RCC 7860 (cell line): ENCODE measurements at regions not wholly inside any gene's neighbourhood (a gene's known extent, or its start where the extent isn't known, plus 50 kb on each side); places are given as distances from the start of the nearest gene placed in this dataset.
"Not testable (repeated sequence)": the region's sequence is repeated elsewhere in the genome, so short reads cannot be mapped to it uniquely, and the experiment has no call there.

Experiments used
- DNase-seq: peaks from one replicate; pipeline ENCODE4 v3.0.0-alpha.2; 2015; ENCODE audit warnings: low spot score
- FAIRE-seq: peaks from 2 replicates; lab custom pipeline; 2012; peaks lifted over from hg19 to GRCh38; lab: Jason Lieb, UNC

DNA sequence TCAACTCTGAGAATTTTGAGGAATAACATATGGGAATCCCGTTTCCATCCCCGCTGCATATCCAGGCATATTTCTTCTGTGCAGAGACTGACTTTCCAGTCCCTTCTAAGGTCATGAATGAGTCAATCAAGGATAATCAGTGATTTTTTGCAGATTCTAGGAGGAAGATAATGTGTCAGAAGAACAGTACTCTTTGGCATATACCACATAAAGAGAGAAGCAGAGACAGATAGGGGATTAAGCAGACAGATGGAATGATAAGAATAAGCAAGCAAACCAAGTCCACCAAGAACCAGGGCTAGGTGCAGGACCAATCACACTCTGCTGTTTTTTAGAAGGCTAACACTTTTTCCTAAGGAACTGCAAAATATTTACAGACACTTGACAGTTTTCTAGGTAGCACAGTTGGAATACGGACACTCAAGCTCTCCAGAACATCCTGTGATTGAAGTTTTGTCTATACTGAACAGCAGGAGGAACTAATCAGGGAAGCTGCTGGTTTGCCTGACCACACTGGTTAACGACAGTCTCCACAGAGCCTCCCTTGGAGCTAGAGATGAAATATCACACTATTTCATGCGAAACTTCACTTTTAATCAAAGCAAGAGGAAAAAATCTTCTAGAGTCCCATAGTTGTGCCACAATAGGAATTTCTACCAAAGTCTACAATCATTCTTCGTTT lies 450.0 kb upstream of the KCNMB2 start:
- DNase-seq (no peak), FAIRE-seq (no peak)

DNA sequence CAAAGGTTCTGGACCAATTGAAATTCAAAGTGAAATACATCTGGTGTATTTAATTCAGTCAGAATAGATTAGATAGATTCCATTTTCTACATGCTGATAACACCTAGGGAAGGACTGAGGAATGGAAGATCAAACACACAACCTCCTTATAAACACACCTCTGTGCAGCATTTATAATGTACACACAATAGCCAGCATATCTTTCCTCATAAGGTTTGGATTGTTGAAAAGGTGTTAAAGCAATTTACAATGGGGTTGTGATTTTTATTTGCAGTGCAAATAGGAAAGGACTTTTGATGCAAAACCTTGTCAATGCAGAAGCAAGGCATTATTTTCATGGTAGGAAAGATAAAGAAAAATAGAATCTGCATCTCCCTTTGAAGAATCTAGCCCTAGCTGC lies 448.9 kb upstream of the KCNMB2 start:
- DNase-seq, result no peak

GRCh38 chr3:178088963-178089362 lies 447.3 kb upstream of the KCNMB2 start:
- no peak for FAIRE-seq
- DNase-seq, result no peak

More for the DNA sequence above, 448.9 kb upstream of the KCNMB2 start:
- FAIRE-seq, result no peak

- no peak for FAIRE-seq
Observed at GRCh38 chr3:178090899-178091298, 445.3 kb upstream of the KCNMB2 start.

GRCh38 chr3:178095522-178095921 lies 440.7 kb upstream of the KCNMB2 start:
- FAIRE-seq, result no peak

More at GRCh38 chr3:178090899-178091298, 445.3 kb upstream of the KCNMB2 start:
- DNase-seq, result no peak

GRCh38 chr3:178096955-178097354 lies 439.3 kb upstream of the KCNMB2 start:
- FAIRE-seq, result no peak

More at GRCh38 chr3:178095522-178095921, 440.7 kb upstream of the KCNMB2 start:
- no peak for DNase-seq

GRCh38 chr3:178097576-178097975 lies 438.7 kb upstream of the KCNMB2 start:
- DNase-seq (no peak), FAIRE-seq (no peak)

More at GRCh38 chr3:178096955-178097354, 439.3 kb upstream of the KCNMB2 start:
- no peak for DNase-seq

DNA sequence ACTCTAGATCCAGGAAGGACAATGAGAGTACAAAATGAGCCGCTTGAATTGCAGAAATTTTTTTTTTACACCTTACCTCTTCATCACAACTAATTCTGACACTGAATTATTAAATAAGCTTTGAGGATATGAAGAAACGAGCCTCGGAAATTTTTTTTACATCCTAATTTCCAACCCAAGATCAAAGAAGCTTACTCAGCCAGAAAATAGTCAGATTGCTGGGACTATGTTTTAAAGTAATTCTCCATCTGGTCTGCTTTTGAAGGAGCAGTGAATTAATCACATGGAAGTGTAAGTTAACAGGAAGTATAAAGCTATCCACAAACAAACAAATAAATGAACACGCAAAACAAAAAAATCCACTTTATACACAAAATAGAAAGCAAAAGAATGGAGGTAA lies 437.0 kb upstream of the KCNMB2 start:
- FAIRE-seq (no peak), DNase-seq (no peak)

- DNase-seq, result no peak
- no peak for FAIRE-seq
Observed at GRCh38 chr3:178099862-178100261, 436.4 kb upstream of the KCNMB2 start.

DNA sequence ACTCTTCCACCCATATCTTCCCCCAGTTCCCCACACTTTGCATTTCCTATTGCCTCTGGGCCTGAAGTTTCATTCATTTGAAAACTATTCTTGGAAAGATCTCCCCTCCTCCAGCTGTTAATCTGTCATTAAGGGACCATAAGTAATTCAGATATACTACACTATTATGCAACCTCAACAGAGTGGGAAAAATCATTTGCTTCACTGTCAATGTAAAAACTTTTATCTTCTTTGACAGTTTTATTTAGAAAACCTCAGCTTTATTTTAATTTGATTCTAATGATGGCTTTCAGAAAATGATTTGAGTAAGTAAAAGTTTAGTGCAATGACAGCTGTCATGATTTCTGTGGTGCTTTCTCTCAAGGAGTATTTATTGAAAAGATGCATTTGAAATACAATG lies 435.3 kb upstream of the KCNMB2 start:
- no peak for FAIRE-seq
- DNase-seq, result no peak

- FAIRE-seq (no peak), DNase-seq (no peak)
Observed at GRCh38 chr3:178103140-178103539, 433.1 kb upstream of the KCNMB2 start.

GRCh38 chr3:178107804-178108203 lies 428.4 kb upstream of the KCNMB2 start:
- FAIRE-seq (no peak), DNase-seq (no peak)

DNA sequence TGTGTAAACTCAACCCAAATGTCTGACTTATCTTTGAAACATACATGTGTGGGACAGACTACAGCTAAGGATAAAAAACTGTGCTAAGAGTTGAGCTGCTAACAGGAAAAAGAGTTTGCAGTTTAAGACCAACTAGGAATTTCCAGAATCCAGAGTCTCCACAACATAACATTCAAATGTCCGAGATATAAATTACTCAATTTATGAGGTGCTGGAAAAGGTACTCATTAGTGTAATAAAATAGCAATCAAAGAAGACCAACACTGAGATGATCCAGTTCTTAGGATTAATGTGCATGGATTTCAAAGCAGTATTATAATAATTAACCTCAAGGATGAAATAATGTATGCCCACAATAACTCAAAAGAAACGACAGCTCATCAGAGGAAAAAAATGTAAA lies 426.5 kb upstream of the KCNMB2 start:
- FAIRE-seq (no peak), DNase-seq (no peak)

- FAIRE-seq (no peak), DNase-seq (no peak)
Observed at GRCh38 chr3:178112134-178112533, 424.1 kb upstream of the KCNMB2 start.

DNA sequence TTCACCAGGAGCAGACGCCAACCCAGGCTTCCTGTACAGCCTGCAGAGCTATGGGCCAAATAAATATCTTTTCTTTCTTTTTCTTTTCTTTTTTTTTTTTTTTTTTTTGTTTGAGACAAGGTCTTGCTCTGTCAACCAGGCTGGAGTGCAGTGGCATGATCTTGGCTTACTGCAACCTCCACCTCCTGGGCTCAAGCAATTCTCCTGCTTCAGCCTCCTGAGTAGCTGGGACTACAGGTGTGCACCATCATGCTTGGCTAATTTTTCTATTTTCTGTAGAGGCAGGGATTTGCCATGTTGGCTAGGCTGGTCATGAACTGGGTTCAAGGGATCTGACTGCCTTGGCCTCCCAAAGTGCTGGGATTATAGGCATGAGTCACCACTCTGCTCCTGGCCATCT lies 423.7 kb upstream of the KCNMB2 start:
- not testable (repeated sequence) for DNase-seq, FAIRE-seq

DNA sequence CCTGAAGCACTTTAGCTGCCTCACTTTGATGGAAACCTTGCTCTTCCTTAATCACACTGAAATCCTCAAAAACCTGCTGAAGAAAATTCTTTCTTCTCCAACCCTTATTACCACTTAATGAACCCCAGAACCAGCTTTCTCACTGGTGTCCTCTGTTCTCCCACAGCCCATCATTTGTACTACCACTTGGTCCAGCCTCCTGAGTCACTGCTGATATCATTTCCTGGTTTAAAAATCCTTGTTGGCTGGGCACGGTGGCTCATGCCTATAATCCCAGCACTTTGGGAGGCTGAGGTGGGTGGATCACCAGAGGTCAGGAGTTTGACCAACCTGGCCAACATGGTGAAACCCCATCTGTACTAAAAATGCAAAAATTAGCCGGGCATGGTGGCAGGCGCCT lies 418.6 kb upstream of the KCNMB2 start:
- DNase-seq (no peak), FAIRE-seq (no peak)

GRCh38 chr3:178119608-178120295 lies 416.5 kb upstream of the KCNMB2 start:
- FAIRE-seq, DNase-seq: not testable (repeated sequence)

- no peak for FAIRE-seq
- DNase-seq, result no peak
Observed at GRCh38 chr3:178120367-178120766, 415.9 kb upstream of the KCNMB2 start.

DNA sequence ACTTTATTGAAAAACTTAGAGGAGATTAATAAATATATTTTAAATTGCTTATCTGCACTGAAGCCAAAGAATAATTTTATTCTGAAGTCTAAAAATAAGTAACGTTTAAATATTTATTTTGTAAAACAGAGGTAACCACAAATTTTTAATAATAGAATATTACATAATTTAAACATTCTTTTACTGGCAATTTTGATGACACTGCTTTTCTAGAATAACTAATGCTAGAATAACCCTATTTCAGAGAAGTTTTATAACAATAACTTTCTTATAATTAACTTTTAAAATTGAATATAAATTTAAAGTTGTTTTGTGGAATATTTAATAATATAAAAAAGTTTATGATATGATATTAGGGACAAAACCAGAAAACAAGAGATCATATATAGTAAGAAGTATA lies 409.6 kb upstream of the KCNMB2 start:
- peak; percentile 69 for FAIRE-seq
- DNase-seq, result no peak

GRCh38 chr3:178127221-178127620 lies 409.0 kb upstream of the KCNMB2 start:
- DNase-seq (no peak), FAIRE-seq (no peak)

DNA sequence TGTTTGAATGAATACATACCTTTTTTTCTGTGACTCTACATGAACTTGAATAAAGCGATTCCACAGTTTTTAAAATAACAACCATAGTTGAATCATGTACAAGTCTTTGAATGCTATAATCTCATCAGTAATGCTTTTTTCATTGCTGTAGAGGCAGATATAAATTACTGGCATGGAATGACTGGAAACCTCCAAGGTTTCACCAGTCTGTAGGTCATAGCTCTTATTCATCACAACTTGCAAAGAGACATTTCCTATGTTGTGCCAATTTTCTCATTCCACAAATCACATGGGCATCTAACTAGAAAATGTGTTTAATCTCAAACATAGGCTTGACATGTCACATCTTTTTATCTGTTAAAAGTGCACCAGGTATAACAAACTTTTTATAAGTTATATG lies 407.1 kb upstream of the KCNMB2 start:
- DNase-seq (no peak), FAIRE-seq (no peak)

GRCh38 chr3:178131801-178132200 lies 404.4 kb upstream of the KCNMB2 start:
- DNase-seq, result no peak
- FAIRE-seq, result no peak
